IMR-90 (cell line): ENCODE measurements at regions not wholly inside any gene's neighbourhood (a gene's known extent, or its start where the extent isn't known, plus 50 kb on each side); places are given as distances from the start of the nearest gene placed in this dataset.

Experiments
- ATAC-seq: fragments of 200-7000 bp; cut with Tn5 transposase; 2 replicates; pipeline ENCODE4 v1.9.1; 2020; ENCODE audit warnings: low read depth, mild to moderate bottlenecking, moderate library complexity
- BruUV-seq: library from RNA; stranded (reverse); fragments of 400-500 nt; replicated peaks from 2 replicates; lab custom pipeline; 2021; lab: Mats Ljungman, UMichigan
- CTCF ChIA-PET: fragments of 300-600 bp; formaldehyde crosslinking; extraction: SDS; loops from one replicate; lab custom pipeline; 2021; ENCODE audit warnings: antibody characterized with exemption; lab: Yijun Ruan, JAX
- POLR2A ChIA-PET: fragments of 300-600 bp; sonication (Branson Sonifier 250); formaldehyde crosslinking; loops from one replicate; lab custom pipeline; 2022; ENCODE audit warnings: antibody characterized with exemption; ENCODE audit not compliant: unreplicated experiment; lab: Charles Lee
- DNase-seq: peaks from one replicate; pipeline ENCODE4 v3.0.0; 2013
- H2AFZ ChIP-seq: replicated peaks from 2 replicates; pipeline ENCODE3; 2013; ENCODE audit warnings: low read length, mild to moderate bottlenecking; ENCODE audit not compliant: poor library complexity
- H2AK5ac ChIP-seq: 2 replicates; pipeline ENCODE4 v1.6.1; 2013; ENCODE audit warnings: low read depth, low read length, inconsistent platforms
- H2AK9ac ChIP-seq: replicated peaks from 2 replicates; pipeline ENCODE3; 2013; ENCODE audit warnings: mild to moderate bottlenecking, low read depth, low read length, moderate library complexity; ENCODE audit not compliant: poor library complexity
- H2BK120ac ChIP-seq: 2 replicates; pipeline ENCODE4 v1.6.1; 2013; ENCODE audit warnings: low read depth, low read length, inconsistent platforms
- H2BK15ac ChIP-seq: 3 replicates; pipeline ENCODE4 v1.6.1; 2013; ENCODE audit warnings: low read depth, low read length, inconsistent platforms
- H2BK20ac ChIP-seq: 2 replicates; pipeline ENCODE4 v1.6.1; 2013; ENCODE audit warnings: low read depth, mild to moderate bottlenecking, inconsistent platforms, low read length, moderate library complexity
- H2BK5ac ChIP-seq: 2 replicates; pipeline ENCODE4 v1.6.1; 2013; ENCODE audit warnings: mild to moderate bottlenecking, low read depth, low read length, inconsistent platforms; ENCODE audit not compliant: poor library complexity, severe bottlenecking
- H3K14ac ChIP-seq: replicated peaks from 2 replicates; pipeline ENCODE4 v1.6.1; 2013; ENCODE audit warnings: low read depth, low read length, inconsistent platforms
- H3K18ac ChIP-seq: 2 replicates; pipeline ENCODE4 v1.6.1; 2013; ENCODE audit warnings: low read depth, low read length, control low read depth
- H3K23ac ChIP-seq: 2 replicates; pipeline ENCODE4 v1.6.1; 2013; ENCODE audit warnings: low read depth, low read length, inconsistent platforms
- H3K27ac ChIP-seq: 2 replicates; pipeline ENCODE4 v1.5.1; 2013; ENCODE audit warnings: mild to moderate bottlenecking, control low read depth, low read length; ENCODE audit not compliant: insufficient read depth
- H3K27me3 ChIP-seq: 2 replicates; pipeline ENCODE4 v1.6.1; 2013; ENCODE audit warnings: low read length; ENCODE audit not compliant: control insufficient read depth, insufficient read depth
- H3K36me3 ChIP-seq: 2 replicates; pipeline ENCODE4 v1.6.1; 2013; ENCODE audit warnings: low read length, mixed read lengths; ENCODE audit not compliant: control insufficient read depth, insufficient read depth
- H3K4ac ChIP-seq: 2 replicates; pipeline ENCODE4 v1.6.1; 2013; ENCODE audit warnings: low read depth, low read length, inconsistent platforms
- H3K4me1 ChIP-seq: 2 replicates; pipeline ENCODE4 v1.6.1; 2013; ENCODE audit warnings: low read length, mixed read lengths; ENCODE audit not compliant: control insufficient read depth, insufficient read depth
- H3K4me2 ChIP-seq: 2 replicates; pipeline ENCODE4 v1.6.1; 2013; ENCODE audit warnings: low read depth, mild to moderate bottlenecking, control low read depth, low read length, moderate library complexity
- H3K4me3 ChIP-seq: 2 replicates; pipeline ENCODE4 v1.5.1; 2013; ENCODE audit warnings: low read depth, mild to moderate bottlenecking, control low read depth, low read length, moderate library complexity; ENCODE audit not compliant: insufficient read depth
- H3K56ac ChIP-seq: 2 replicates; pipeline ENCODE4 v1.6.1; 2013; ENCODE audit warnings: low read length, inconsistent platforms; ENCODE audit not compliant: insufficient read depth; ENCODE audit errors: extremely low read depth
- H3K79me1 ChIP-seq, 2 experiments: 2 replicates each; pipeline ENCODE4 v1.6.1; 2013; ENCODE audit warnings: low read length in 2 of 2, inconsistent platforms in 1 of 2, low read depth in 1 of 2
- H3K9ac ChIP-seq: 2 replicates; pipeline ENCODE4 v1.6.1; 2013; ENCODE audit warnings: low read depth, low read length, control low read depth
- H3K9me1 ChIP-seq: 2 replicates; pipeline ENCODE4 v1.6.1; 2013; ENCODE audit warnings: low read length, inconsistent platforms; ENCODE audit not compliant: insufficient read depth
- H3K9me3 ChIP-seq: 2 replicates; pipeline ENCODE4 v1.6.1; 2013; ENCODE audit warnings: low read length; ENCODE audit not compliant: control insufficient read depth, insufficient read depth
- H4K20me1 ChIP-seq: 2 replicates; pipeline ENCODE4 v1.6.1; 2013; ENCODE audit warnings: low read length, inconsistent platforms; ENCODE audit not compliant: insufficient read depth
- H4K5ac ChIP-seq: 2 replicates; pipeline ENCODE4 v1.6.1; 2013; ENCODE audit warnings: mild to moderate bottlenecking, low read depth, low read length, control low read depth
- H4K8ac ChIP-seq, 2 experiments: 2 replicates each; pipeline ENCODE4 v1.6.1; 2013; ENCODE audit warnings: low read depth in 2 of 2, low read length in 2 of 2, control low read depth in 1 of 2, inconsistent platforms in 1 of 2
- H4K91ac ChIP-seq: 2 replicates; pipeline ENCODE4 v1.6.1; 2013; ENCODE audit warnings: low read depth, low read length, inconsistent platforms; ENCODE audit not compliant: insufficient read depth
- BHLHE40 ChIP-seq: fragments of 150-350 bp; IDR thresholded peaks from 2 replicates; pipeline ENCODE4 v1.6.1; 2016; ENCODE audit warnings: mild to moderate bottlenecking, low read depth, low read length
- CEBPB ChIP-seq: IDR thresholded peaks from 2 replicates; pipeline ENCODE4 v1.6.1; 2012; ENCODE audit warnings: low read depth, low read length, improper control_type of control experiment
- CHD1 ChIP-seq: IDR thresholded peaks from 2 replicates; pipeline ENCODE4 v1.6.1; 2012; ENCODE audit warnings: low read depth, low read length, improper control_type of control experiment
- CTCF ChIP-seq: conservative IDR thresholded peaks from 2 replicates; pipeline ENCODE4 v1.5.1; 2012; ENCODE audit warnings: mild to moderate bottlenecking, low read depth, low read length, improper control_type of control experiment
- ELK1 ChIP-seq: fragments of 150-350 bp; IDR thresholded peaks from 2 replicates; pipeline ENCODE4 v1.6.1; 2016; ENCODE audit warnings: low read depth, mild to moderate bottlenecking, low read length, moderate library complexity, borderline replicate concordance
- FOS ChIP-seq: fragments of 150-350 bp; IDR thresholded peaks from 2 replicates; pipeline ENCODE4 v1.6.1; 2016; ENCODE audit warnings: low read depth, low read length
- MAFK ChIP-seq: IDR thresholded peaks from 2 replicates; pipeline ENCODE4 v1.6.1; 2012; ENCODE audit warnings: low read depth, low read length, improper control_type of control experiment
- MAZ ChIP-seq: IDR thresholded peaks from 2 replicates; pipeline ENCODE4 v1.6.1; 2012; ENCODE audit warnings: low read depth, mild to moderate bottlenecking, low read length, improper control_type of control experiment, moderate library complexity, borderline replicate concordance
- MXI1 ChIP-seq: IDR thresholded peaks from 2 replicates; pipeline ENCODE4 v1.6.1; 2012; ENCODE audit warnings: low read depth, mild to moderate bottlenecking, low read length, moderate library complexity, borderline replicate concordance
- POLR2A ChIP-seq: IDR thresholded peaks from 2 replicates; pipeline ENCODE4 v1.6.1; 2012; ENCODE audit warnings: mild to moderate bottlenecking, low read depth, low read length
- RAD21 ChIP-seq: IDR thresholded peaks from 2 replicates; pipeline ENCODE4 v1.6.1; 2012; ENCODE audit warnings: low read length, improper control_type of control experiment
- RCOR1 ChIP-seq: IDR thresholded peaks from 2 replicates; pipeline ENCODE4 v1.6.1; 2012; ENCODE audit warnings: mild to moderate bottlenecking, low read length, improper control_type of control experiment; ENCODE audit not compliant: insufficient replicate concordance
- RFX5 ChIP-seq: IDR thresholded peaks from 2 replicates; pipeline ENCODE4 v1.8.0; 2012; ENCODE audit warnings: low read depth, mild to moderate bottlenecking, low read length, moderate library complexity
- SMC3 ChIP-seq: fragments of 150-350 bp; IDR thresholded peaks from 2 replicates; pipeline ENCODE4 v1.6.1; 2016; ENCODE audit warnings: low read depth, mild to moderate bottlenecking, antibody characterized with exemption, low read length, moderate library complexity
- WGBS, 2 experiments: methylation state at CpG; one replicate each; pipeline versions ENCODE4 v1.1.5 to v1.1.7; 2013; ENCODE audit warnings: missing lambda C conversion rate in 2 of 2; ENCODE audit not compliant: insufficient read length in 1 of 2; ENCODE audit errors: extremely low coverage in 2 of 2; 5-methylcytosine and 5-hydroxymethylcytosine counted together
- dilution Hi-C: fragments of 300-500 bp; cut with HindIII; formaldehyde crosslinking; loops from one replicate; pipeline ENCODE4 v1.14.3; 2018; ENCODE audit warnings: low sequenced_read_pairs; ENCODE audit not compliant: unreplicated experiment
- in situ Hi-C: fragments of 300-500 bp; cut with MboI; formaldehyde crosslinking; loops from 3 replicates; pipeline ENCODE4 v1.14.3; 2019; ENCODE audit warnings: low sequenced_read_pairs, inconsistent platforms, mixed read lengths
- intact Hi-C: fragments of 100-400 bp; cut with micrococcal nuclease; formaldehyde crosslinking; loops from 2 replicates; pipeline ENCODE4 v1.10.0; 2022
- TF ChIP-seq, protein P1 (sequence below): fragments of 150-350 bp; IDR thresholded peaks from 2 replicates; pipeline ENCODE4 v1.6.1; 2017; ENCODE audit warnings: mild to moderate bottlenecking, antibody characterized with exemption, low read length, low read depth

GRCh38 chr5:67921004-67921601 is 294.5 kb upstream of the PIK3R1 start:
- ChIA-PET POLR2A (no interaction called here), CTCF (no interaction called here)
- no peak overlapping the region for H3K14ac ChIP-seq

More at GRCh38 chr5:67921004-67921601, 294.5 kb upstream of the PIK3R1 start:
- Histone ChIP-seq H2BK120ac (no peak overlapping the region), H4K5ac (no peak overlapping the region), H3K36me3 (no peaks in the 10 kb centered on the region), H3K9ac (no peak overlapping the region), H2BK5ac (no peak overlapping the region), H2AK5ac (no peak overlapping the region), H3K4me3 (no peak overlapping the region), H3K23ac (no peak overlapping the region), H3K4me1 (no peaks in the 10 kb centered on the region), H3K27me3 (no peaks in the 10 kb centered on the region), H3K27ac (no peak overlapping the region), H2AFZ (no peak overlapping the region), H2BK15ac (no peak overlapping the region), H3K18ac (no peak overlapping the region), H4K8ac (no peak overlapping the region), H2AK9ac (no peak overlapping the region), H3K79me1 (no peaks in the 10 kb centered on the region), H4K20me1 (no peaks in the 10 kb centered on the region), H3K56ac (no peak overlapping the region), H3K4me2 (no peak overlapping the region), H3K9me3 (no peaks in the 10 kb centered on the region), H2BK20ac (no peak overlapping the region), H3K9me1 (no peaks in the 10 kb centered on the region), H3K4ac (no peak overlapping the region), H4K91ac (no peak overlapping the region)
- no peak for ATAC-seq
- 80% methylated on average over 1 of the region's 8 CpGs; no CpG with 5 or more reads in 1 of the 2 experiments for WGBS, 2 experiments
- in situ Hi-C loops (no loop called here), intact Hi-C loops (no loop called here), dilution Hi-C loops (no loop called here)
- TF ChIP-seq, protein P1, sequence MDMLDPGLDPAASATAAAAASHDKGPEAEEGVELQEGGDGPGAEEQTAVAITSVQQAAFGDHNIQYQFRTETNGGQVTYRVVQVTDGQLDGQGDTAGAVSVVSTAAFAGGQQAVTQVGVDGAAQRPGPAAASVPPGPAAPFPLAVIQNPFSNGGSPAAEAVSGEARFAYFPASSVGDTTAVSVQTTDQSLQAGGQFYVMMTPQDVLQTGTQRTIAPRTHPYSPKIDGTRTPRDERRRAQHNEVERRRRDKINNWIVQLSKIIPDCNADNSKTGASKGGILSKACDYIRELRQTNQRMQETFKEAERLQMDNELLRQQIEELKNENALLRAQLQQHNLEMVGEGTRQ: no peak
- TF ChIP-seq RAD21 (no peak), CTCF (no peak), FOS (no peak), MAZ (no peak), CEBPB (no peak), MAFK (no peak), ELK1 (no peak), POLR2A (no peak), CHD1 (no peak), RCOR1 (no peak), RFX5 (no peak), MXI1 (no peak), BHLHE40 (no peak), SMC3 (no peak)
- no peak for DNase-seq
- no TSS peak for BruUV-seq
